EH (cell line): ENCODE measurements at regions not wholly inside any gene's neighbourhood (a gene's known extent, or its start where the extent isn't known, plus 50 kb on each side); places are given as distances from the start of the nearest gene placed in this dataset.

ENCODE experiments used
- DNase-seq: peaks from one replicate; pipeline ENCODE4 v3.0.0-alpha.2; 2015; ENCODE audit warnings: low read depth

DNA sequence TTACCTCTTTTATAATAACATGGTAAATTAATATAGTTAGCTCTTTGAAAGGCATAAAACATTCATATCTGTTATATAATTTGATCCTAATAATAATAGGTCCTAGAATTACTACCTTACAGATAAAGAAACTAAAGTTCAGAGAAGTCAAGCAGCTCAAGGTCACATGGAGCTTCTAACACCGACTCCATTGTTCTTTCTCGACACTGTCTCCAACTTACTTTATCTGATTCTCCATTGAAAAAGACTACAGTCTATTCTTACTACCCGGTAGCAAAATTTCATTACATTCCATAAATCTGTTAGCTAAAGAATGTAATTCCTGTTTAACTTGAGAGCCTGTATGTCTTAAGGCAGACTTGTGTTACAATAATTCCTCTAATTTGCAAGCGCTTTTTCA, 96.3 kb upstream of the TMEM161B start:
- DNase-seq = no peak

- DNase-seq = no peak
Measured at GRCh38 chr5:88355490-88356050, 86.9 kb upstream of the TMEM161B start.

DNA sequence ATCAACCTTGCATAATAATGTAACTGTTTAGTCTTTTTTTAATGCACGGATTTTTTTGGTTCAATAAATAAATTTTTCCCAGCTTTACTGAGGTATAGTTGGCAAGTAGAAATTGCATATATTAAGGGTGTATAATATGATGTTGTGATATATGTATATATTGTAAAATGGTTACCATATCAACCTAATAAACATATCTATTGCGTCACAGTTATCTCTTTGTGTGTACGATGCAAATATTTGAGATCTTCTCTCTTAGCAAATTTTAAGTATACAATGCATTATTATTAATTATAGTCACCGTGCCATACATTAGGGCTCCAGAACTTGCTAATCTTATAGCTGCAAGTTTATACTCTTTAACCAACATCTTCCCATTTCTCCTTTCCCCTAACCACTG, 57.2 kb upstream of the TMEM161B start:
- no peak for DNase-seq

DNA sequence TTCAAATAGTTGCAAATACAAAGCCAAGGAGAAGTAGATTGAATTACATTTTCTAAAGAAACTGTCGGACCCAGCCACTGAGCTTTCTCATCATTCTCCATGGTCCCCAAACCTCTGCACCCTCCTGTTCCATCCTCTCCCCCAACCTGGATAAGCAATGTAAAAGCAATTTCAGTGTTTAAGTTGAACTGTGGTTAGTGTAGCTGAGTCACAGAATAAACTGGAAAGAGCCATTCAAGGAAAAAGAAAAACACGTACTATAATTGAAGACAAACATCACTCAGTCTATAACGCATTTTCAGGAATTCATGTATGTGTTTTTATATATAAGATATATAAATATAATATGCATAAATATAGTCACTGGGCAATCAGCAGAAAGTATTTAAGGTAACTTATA, 54.1 kb upstream of the TMEM161B start:
- no peak for DNase-seq
